Hepatocyte (in vitro differentiated cells): ENCODE measurements at regions not wholly inside any gene's neighbourhood (a gene's known extent, or its start where the extent isn't known, plus 50 kb on each side); places are given as distances from the start of the nearest gene placed in this dataset.

ENCODE experiments used
- DNase-seq: peaks from one replicate; pipeline ENCODE4 v3.0.0-alpha.2; 2016; ENCODE audit warnings: low spot score
- H2AFZ ChIP-seq: fragments of 200-600 bp; sonication (generic); 2 replicates; pipeline ENCODE4 v1.6.0; 2016; ENCODE audit warnings: antibody characterized with exemption, mild to moderate bottlenecking
- H3K27ac ChIP-seq: fragments of 200-600 bp; sonication (generic); 2 replicates; pipeline ENCODE4 v1.5.1; 2016; ENCODE audit warnings: mild to moderate bottlenecking
- H3K27me3 ChIP-seq: fragments of 200-600 bp; sonication (generic); 2 replicates; pipeline ENCODE4 v1.6.1; 2016
- H3K36me3 ChIP-seq: fragments of 200-600 bp; sonication (generic); replicated peaks from 2 replicates; pipeline ENCODE4 v1.5.1; 2016; ENCODE audit warnings: low read depth; ENCODE audit not compliant: insufficient read depth
- H3K4me1 ChIP-seq: fragments of 200-600 bp; sonication (generic); 2 replicates; pipeline ENCODE4 v1.5.1; 2016; ENCODE audit warnings: mild to moderate bottlenecking, moderate library complexity; ENCODE audit not compliant: insufficient read depth
- H3K4me2 ChIP-seq: fragments of 200-600 bp; sonication (generic); 2 replicates; pipeline ENCODE4 v1.6.0; 2016
- H3K4me3 ChIP-seq: fragments of 200-600 bp; sonication (generic); 2 replicates; pipeline ENCODE4 v1.5.1; 2016; ENCODE audit warnings: mild to moderate bottlenecking
- H3K79me2 ChIP-seq: fragments of 200-600 bp; sonication (generic); 2 replicates; pipeline ENCODE4 v1.6.0; 2017; ENCODE audit warnings: mild to moderate bottlenecking
- H3K9me2 ChIP-seq: fragments of 200-600 bp; sonication (generic); replicated peaks from 2 replicates; pipeline ENCODE4 v1.6.0; 2017; ENCODE audit warnings: mild to moderate bottlenecking; ENCODE audit not compliant: insufficient read depth
- H3K9me3 ChIP-seq: fragments of 200-600 bp; sonication (generic); 2 replicates; pipeline ENCODE4 v1.5.1; 2016; ENCODE audit warnings: low read depth, mild to moderate bottlenecking
- H4K20me1 ChIP-seq: fragments of 200-600 bp; sonication (generic); 2 replicates; pipeline ENCODE4 v1.6.0; 2016; ENCODE audit warnings: mild to moderate bottlenecking; ENCODE audit not compliant: insufficient read depth, poor library complexity, severe bottlenecking
- EZH2 ChIP-seq: fragments of 200-600 bp; sonication (generic); IDR thresholded peaks from 2 replicates; pipeline ENCODE4 v1.6.1; 2016; ENCODE audit warnings: antibody characterized with exemption, mild to moderate bottlenecking, borderline replicate concordance
- EZH2phosphoT487 ChIP-seq: fragments of 200-600 bp; sonication (generic); IDR thresholded peaks from one replicate; pipeline ENCODE4 v1.6.1; 2018; ENCODE audit warnings: antibody characterized with exemption, mild to moderate bottlenecking, low read depth, moderate library complexity; ENCODE audit not compliant: unreplicated experiment, severe bottlenecking
- WGBS: methylation state at CpG from one replicate; pipeline ENCODE4 v1.1.6; 2016; ENCODE audit warnings: low lambda C conversion rate; ENCODE audit errors: missing lambda C conversion rate; 5-methylcytosine and 5-hydroxymethylcytosine counted together
- TF ChIP-seq, protein P1 (sequence below): fragments of 200-600 bp; sonication (generic); IDR thresholded peaks from 2 replicates; pipeline ENCODE4 v1.5.1; 2016; ENCODE audit warnings: antibody characterized with exemption, mild to moderate bottlenecking; ENCODE audit not compliant: poor library complexity

DNA sequence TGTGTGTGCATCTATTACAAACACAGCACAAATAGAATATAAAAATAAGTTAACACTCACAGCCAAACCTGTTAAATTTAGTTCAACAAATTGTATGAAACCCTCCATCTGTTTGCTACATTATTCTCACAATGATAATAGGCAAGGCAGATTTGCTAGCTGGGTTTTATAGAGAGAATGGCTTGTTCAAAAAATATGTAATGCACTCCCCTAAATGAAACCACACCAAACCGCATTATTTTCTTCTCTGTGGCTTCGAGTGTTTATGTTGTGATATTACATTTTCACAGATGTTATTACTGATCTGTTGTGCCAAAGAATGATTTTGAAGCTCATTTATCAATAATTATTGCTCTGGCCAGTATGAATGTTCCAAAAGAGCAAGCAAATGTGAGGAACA lies 92.9 kb downstream of the SPATA31D1 start:
- H3K27me3 ChIP-seq: no peaks in the 10 kb centered on the region
- no peaks in the 10 kb centered on the region for H3K4me1 ChIP-seq
- no peak overlapping the region for H3K4me2 ChIP-seq
- no peak overlapping the region for H2AFZ ChIP-seq
- no peak overlapping the region for H3K4me3 ChIP-seq
- no peak for DNase-seq
- WGBS: 71% methylated on average over 2 of the region's 2 CpGs
- H3K27ac ChIP-seq: no peak overlapping the region
- TF ChIP-seq, protein P1, sequence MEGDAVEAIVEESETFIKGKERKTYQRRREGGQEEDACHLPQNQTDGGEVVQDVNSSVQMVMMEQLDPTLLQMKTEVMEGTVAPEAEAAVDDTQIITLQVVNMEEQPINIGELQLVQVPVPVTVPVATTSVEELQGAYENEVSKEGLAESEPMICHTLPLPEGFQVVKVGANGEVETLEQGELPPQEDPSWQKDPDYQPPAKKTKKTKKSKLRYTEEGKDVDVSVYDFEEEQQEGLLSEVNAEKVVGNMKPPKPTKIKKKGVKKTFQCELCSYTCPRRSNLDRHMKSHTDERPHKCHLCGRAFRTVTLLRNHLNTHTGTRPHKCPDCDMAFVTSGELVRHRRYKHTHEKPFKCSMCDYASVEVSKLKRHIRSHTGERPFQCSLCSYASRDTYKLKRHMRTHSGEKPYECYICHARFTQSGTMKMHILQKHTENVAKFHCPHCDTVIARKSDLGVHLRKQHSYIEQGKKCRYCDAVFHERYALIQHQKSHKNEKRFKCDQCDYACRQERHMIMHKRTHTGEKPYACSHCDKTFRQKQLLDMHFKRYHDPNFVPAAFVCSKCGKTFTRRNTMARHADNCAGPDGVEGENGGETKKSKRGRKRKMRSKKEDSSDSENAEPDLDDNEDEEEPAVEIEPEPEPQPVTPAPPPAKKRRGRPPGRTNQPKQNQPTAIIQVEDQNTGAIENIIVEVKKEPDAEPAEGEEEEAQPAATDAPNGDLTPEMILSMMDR: no peak
- no peak for TF ChIP-seq EZH2
- no peak for TF ChIP-seq EZH2phosphoT487
- no peaks in the 10 kb centered on the region for H3K36me3 ChIP-seq
- no peaks in the 10 kb centered on the region for H3K79me2 ChIP-seq
- no peaks in the 10 kb centered on the region for H4K20me1 ChIP-seq
- H3K9me2 ChIP-seq: no peaks in the 10 kb centered on the region
- H3K9me3 ChIP-seq: no peaks in the 10 kb centered on the region

DNA sequence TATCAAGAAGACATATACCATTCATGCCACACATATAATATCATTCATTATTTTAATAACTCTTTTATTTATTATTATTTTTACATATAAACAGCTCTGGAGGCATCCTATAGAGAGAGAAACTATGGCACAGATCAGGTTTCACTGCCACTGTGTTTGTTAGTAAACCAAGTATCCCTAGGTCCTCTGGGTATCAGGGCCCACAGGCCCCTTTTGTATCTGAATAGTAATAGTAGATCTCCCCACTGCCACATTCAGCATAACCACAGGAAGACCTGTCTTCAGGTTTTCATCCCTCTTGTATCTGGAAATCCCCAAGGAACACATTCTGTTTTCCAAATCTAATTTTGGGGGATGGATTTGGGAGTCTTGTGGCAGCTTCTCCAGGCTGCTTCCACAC lies 94.0 kb downstream of the SPATA31D1 start:
- no peak overlapping the region for H3K27ac ChIP-seq
- no peak overlapping the region for H3K4me3 ChIP-seq
- no peak for DNase-seq
- no peaks in the 10 kb centered on the region for H3K9me3 ChIP-seq
- no peak for TF ChIP-seq EZH2
- TF ChIP-seq, protein P1: no peak
- TF ChIP-seq EZH2phosphoT487: no peak
- no peak overlapping the region for H3K4me2 ChIP-seq
- no peaks in the 10 kb centered on the region for H3K36me3 ChIP-seq
- no peaks in the 10 kb centered on the region for H3K27me3 ChIP-seq
- no peaks in the 10 kb centered on the region for H3K4me1 ChIP-seq
- H3K9me2 ChIP-seq: no peaks in the 10 kb centered on the region
- H3K79me2 ChIP-seq: no peaks in the 10 kb centered on the region
- no peak overlapping the region for H2AFZ ChIP-seq
- no peaks in the 10 kb centered on the region for H4K20me1 ChIP-seq

DNA sequence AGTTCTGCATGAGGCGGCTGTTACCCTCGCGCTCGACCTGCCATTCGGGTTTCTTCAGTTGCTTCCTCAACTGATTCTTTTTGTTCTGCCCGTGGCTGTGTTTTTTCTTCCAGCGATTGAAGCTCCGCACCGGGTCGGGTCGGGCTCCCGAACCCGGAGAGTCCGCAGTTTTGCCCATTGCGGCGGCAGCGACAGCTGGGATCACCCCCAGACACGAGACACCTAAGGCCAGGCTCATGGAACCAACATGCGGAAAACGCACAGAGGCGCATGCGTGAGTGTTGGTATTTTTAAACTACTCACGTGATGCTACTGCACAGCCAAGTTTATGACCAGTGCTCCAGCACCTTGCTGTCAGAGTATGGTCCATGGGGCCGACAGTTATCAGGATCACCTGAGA lies 100.0 kb downstream of the SPATA31D1 start:
- Histone ChIP-seq H3K9me3 (no peaks in the 10 kb centered on the region), H3K27me3 (no peaks in the 10 kb centered on the region), H3K4me1 (no peaks in the 10 kb centered on the region), H4K20me1 (no peaks in the 10 kb centered on the region), H3K36me3 (no peaks in the 10 kb centered on the region), H2AFZ (no peak overlapping the region), H3K4me2 (no peak overlapping the region), H3K4me3 (no peak overlapping the region), H3K79me2 (no peaks in the 10 kb centered on the region), H3K27ac (no peak overlapping the region), H3K9me2 (no peaks in the 10 kb centered on the region)
- TF ChIP-seq EZH2 (no peak), EZH2phosphoT487 (no peak)
- TF ChIP-seq, protein P1: no peak
- 97% methylated on average over 24 of the region's 24 CpGs for WGBS
- DNase-seq: no peak

DNA sequence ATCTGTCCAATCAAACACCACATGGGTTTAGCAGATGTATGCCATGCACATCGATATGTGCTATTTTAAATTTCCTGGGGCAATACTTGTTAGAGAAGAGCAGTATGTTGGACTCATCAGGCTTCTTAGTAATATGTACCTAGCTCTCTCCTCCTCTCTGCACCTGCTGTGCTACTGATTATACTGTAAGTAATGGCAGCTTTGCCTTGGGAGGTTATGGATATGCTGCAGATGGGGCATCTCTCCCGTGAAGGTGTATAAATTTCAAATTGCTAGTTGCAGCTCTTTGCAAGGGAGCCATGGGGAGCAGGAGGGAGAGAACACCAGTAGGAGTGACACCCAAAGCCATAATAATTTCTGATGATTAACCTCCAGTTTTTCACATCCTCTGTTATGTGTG lies 101.5 kb downstream of the SPATA31D1 start:
- TF ChIP-seq EZH2phosphoT487 (no peak), EZH2 (no peak)
- TF ChIP-seq, protein P1: no peak
- H3K9me2 ChIP-seq: no peaks in the 10 kb centered on the region
- H3K9me3 ChIP-seq: no peaks in the 10 kb centered on the region
- no peak overlapping the region for H3K27ac ChIP-seq
- H3K4me1 ChIP-seq: no peaks in the 10 kb centered on the region
- no peaks in the 10 kb centered on the region for H4K20me1 ChIP-seq
- WGBS: 90% methylated on average over 2 of the region's 2 CpGs
- no peaks in the 10 kb centered on the region for H3K27me3 ChIP-seq
- H3K4me2 ChIP-seq: no peak overlapping the region
- DNase-seq: no peak
- no peak overlapping the region for H3K4me3 ChIP-seq
- H2AFZ ChIP-seq: no peak overlapping the region
- H3K79me2 ChIP-seq: no peaks in the 10 kb centered on the region
- no peaks in the 10 kb centered on the region for H3K36me3 ChIP-seq
